NCI-H2107 (cell line): ENCODE measurements at regions not wholly inside any gene's neighbourhood (a gene's known extent, or its start where the extent isn't known, plus 50 kb on each side); places are given as distances from the start of the nearest gene placed in this dataset.
A peak's percentile ranks its signal among the peaks of the same experiment; 100 is the strongest.
"Not testable (repeated sequence)": the region's sequence is repeated elsewhere in the genome, so short reads cannot be mapped to it uniquely, and the experiment has no call there.

Source experiments
- DNase-seq: peaks from one replicate; lab custom pipeline; 2025; lab: John Stamatoyannopoulos, UW

DNA sequence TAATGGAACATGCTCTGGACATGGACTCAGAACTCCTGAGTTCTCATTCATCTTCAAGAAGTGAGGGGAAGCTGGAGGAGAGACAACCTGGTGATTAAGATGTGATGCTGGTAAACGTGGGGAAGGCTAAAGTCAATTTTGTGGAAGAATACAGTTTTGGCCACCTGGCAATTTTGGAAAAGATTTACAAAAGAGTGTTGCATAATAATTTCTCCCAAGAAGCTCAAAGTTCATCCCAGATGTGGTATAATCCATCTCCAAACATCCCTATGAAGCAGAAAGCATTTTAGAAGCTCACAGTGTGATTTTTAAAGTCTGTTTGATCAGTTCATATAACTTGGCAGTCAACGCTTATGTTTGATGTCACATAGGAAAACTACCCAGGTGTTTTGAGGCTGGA, 208.7 kb downstream of the LMX1A start:
- DNase-seq: no peak

DNA sequence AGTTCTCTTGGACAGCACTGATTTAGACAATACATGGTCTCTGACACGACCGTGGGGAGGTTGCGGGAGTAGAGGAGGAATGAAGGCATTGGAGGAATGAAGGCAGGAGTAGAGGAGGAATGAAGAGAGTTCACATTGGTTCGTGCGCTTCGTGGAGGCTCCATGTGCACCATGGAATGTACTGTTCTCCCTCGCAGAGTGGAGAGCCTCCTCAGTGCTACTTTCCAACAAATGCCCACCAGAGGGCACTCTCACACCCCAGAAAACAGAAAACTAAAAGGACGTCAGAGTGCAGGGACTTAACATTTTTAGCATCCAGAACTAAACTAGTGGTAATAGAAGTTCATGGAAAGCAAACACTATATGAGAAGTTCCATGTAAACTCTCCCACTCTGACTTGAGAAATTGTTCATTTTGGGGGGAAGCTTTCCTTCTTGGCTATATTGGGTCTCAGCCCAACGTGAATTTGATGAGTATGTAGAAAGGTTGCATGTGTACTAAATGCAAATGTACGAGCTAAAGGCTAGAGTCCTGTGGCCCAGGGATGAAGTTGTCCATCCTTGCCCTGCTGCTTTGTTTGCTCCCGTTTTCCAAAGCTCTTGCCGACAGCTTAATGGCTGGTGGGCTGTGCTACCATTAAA, 211.6 kb downstream of the LMX1A start:
- peak; percentile 32 for DNase-seq

DNA sequence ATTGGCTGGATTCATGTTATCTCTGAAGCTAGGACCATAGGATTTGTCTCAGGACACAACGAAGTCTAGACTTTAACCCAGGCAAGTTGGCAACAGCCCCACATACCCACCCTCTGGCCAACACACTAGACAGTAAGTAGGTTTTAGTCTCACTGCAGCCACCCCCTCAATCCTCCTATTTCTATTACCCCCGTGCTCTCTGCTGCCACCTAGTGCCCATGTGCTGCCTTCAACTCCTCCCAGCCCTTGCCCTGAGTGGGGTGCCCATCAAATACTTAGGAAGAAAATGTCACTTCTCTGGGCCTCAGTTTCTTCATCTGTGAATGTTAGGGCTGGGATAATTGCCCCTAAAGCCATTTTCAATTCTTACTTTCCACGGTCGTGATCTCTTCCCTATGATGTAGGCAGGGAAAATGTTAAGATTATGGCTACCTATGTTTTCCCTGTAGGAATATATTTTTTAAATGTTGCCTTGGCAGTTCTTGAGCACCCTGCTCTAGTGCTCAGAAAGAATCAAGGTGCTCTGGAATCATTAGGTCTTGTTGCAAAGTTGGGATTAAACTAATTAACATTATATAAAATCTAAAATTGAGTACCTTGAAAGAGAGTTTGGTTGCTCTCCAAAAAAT, 213.0 kb downstream of the LMX1A start:
- no peak for DNase-seq

DNA sequence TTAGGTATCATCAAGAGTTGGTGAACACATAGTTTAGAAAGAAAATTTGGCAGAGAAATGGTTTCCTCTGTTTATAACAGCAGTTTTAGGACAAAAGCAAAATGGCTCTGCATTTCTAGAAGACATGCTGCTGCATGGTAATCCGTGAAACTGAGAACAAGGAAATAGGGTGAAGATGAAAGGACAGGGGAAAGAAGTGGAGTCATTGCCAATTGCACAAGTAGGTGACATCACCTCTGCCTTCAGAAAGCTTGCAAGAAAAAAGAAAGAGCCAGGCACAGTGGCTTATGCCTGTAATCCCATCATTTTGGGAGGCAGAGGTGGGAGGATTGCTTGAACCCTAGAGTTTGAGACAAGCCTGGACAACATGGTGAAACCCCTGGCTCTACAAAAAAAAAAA, 217.6 kb downstream of the LMX1A start:
- DNase-seq: no peak

DNA sequence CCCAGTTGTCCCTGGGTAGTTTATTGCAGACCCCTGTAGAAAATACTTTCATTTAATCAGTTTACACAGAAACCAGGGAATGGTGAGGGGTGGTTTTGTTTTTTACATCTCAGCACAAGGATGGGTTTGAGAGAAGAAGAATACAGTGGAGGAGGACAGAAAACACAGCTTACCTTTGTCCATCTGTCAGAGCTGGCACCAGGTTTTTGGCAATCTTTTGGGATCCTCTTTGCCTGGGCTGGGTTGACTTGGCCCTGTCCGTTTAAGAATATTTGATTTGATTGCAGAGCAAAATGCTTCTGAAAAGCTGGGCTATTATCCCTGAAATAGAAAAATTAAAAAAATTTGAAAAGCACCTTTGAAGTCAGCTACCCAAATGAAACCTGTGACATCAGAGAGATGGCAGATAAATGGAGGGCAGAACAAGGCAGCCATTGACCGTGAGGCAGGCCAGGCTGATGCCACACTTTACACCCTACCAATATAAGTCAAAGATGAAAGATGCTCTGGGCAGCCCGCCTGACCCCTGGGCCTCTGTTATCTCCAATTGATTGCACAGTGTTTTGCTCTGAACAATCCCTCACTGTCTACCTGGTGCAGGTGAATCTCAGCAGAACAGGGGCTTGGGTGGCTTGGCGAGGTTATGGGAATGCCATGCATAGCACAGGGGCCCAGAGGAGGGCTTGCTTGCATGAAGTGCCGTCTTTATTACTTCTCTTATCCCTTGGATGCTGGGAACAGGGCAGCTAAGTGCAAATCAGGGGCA, 218.8 kb downstream of the LMX1A start:
- DNase-seq: no peak

DNA sequence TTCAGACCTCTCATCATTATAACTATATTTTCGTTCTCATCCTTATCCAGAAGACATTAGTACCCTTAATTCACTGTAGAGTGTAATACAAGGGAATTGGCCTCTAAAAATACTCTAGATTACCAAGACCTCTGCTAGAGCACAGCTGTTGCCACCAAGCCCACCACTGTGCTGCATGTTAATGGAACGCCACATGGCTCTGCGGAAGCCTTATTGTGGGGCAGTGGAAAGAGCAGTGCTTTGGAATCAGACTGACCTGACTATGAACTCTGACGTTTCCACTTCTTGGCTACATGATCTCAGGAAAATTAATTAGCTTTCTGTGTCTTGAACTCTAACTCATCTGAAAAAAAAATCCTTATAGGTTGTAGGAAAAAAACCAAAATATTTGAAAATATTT, 222.1 kb downstream of the LMX1A start:
- no peak for DNase-seq

DNA sequence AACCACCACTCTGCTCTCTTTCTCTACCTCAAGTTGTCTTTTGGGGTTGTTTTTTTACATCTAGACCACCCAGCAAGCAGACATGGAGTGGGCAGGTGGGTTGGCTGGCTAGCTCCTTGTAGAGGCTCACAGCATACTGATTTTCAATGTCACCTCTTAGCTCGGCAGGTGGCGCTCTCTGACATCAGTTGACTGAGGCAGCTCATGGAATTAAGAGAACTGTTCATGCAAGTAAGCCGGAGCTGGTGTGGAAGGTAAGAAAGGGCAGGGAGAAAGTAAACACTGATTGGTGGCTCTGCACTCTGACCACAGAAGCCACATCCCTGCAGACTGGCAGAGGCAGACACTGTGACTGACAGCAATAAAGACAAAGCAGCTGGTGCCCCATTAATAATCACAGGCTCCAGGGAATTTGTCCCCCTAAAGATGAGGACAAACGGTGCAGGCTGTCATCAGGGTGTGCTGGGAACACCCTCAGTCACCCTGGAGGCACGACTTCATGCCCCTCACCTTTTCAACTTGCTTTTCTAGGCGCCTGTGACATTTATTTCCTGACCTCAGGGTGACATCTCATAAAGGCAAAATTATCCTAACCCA, 226.8 kb downstream of the LMX1A start:
- DNase-seq: peak; percentile 83

DNA sequence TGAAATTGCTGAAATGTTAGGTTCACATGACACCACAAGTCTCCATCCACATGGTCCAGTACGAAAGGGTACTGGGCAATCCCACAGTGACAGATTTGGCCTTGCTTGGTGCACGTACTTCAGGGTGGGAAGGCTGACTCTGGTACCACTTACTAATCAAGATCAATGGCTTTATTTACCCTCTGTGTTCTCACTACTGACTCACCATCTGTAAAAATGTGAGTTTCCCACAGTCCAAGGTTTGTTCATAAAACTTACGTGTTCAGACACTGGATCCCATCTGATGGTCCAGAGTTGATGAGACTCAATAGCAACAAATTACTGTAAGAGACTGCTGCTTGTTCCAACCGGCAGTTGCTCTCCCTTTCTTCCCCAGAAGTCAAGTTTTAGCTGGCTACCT, 231.7 kb downstream of the LMX1A start:
- DNase-seq: no peak

DNA sequence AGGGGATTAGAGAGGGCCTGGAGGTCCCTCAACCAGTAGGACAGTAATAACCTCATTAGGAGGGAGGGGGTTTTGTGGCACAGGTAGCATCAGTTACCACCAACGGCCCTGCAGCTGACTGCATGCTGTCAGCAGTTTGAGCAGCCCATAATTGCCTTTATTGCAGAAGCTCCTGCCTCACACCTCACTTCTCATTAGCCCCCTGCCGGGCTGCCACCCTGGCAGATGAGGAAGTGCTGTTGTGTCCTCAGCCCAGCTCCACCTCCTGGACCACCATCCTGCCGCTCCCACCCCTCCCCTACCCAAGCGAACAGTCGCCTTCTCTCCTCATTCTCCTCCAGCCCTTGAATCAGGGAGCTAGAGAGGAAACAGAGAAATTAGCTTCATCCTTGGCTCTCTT, 237.4 kb downstream of the LMX1A start:
- no peak for DNase-seq

DNA sequence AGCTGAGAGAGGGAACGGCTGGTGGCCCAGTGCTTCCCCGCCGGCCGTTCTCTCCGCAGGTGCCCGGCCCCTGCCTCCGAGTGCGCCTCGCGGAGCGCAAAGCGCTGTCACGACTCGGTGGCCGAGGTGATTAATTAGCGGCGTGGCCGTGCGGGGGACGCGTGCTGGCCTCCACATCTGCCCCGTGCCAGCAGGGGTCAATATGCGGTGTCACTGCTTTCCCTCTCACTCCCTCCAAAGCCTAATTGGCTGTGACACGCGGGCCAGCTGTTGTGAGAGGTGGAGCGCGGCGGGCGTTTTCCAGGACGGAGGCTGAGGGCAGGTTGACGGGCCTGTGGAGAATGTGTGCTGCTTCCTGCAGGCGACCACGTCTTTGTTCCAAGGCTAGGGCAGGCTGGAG, 239.0 kb downstream of the LMX1A start:
- DNase-seq: no peak

DNA sequence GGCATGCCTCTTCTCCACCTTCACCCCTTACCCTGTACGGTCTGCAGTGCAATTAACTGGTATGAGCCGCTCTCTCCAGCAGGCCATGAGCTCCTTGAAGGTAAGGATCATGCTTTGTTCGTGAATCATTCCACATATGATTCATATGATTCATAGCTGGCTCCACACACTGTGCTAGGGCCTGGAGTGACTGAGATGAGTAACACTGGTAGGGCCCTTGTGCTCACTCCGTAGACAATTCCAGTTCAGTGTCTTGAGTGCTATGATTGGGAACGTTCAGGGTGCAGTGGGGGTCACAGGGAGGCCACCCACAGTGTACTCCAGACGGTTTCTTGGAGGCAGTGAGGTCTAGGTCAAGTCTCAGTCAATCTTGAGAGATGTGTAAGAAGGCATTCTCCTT, 239.8 kb downstream of the LMX1A start:
- no peak for DNase-seq

DNA sequence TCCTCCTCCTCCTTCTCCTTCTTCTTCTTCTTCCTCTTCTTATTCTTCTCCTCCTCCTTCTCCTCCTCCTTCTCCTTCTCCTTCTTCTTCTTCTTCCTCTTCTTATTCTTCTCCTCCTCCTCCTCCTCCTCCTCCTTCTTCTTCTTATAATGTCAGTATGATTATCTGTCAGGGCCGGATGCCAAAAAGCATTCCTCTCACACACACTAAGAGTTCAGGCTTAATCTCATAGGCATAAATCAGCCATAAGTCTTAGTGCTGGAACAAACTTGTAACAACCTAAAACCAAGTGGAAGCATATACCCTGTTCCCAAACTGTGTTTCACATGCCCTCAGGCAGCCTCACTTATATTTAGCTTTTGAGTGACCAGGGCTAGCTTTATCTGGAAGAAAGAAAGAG, 240.3 kb downstream of the LMX1A start:
- DNase-seq: no peak

DNA sequence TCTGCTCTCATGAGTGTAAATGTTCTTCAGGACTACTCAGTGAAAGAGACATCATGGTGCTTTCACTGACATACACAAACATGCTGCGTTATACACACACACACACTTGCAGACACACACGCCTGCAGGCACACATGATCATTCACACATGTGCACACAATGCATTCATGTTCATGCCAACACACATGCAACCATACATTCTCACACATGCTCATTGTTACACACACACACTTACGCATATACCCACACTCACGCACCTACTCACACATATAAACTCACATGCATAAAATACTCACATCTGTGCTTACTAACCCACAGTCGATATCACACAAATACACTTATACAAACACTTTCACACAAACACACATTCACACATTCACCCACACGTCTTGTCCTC, 241.6 kb downstream of the LMX1A start:
- DNase-seq: no peak

DNA sequence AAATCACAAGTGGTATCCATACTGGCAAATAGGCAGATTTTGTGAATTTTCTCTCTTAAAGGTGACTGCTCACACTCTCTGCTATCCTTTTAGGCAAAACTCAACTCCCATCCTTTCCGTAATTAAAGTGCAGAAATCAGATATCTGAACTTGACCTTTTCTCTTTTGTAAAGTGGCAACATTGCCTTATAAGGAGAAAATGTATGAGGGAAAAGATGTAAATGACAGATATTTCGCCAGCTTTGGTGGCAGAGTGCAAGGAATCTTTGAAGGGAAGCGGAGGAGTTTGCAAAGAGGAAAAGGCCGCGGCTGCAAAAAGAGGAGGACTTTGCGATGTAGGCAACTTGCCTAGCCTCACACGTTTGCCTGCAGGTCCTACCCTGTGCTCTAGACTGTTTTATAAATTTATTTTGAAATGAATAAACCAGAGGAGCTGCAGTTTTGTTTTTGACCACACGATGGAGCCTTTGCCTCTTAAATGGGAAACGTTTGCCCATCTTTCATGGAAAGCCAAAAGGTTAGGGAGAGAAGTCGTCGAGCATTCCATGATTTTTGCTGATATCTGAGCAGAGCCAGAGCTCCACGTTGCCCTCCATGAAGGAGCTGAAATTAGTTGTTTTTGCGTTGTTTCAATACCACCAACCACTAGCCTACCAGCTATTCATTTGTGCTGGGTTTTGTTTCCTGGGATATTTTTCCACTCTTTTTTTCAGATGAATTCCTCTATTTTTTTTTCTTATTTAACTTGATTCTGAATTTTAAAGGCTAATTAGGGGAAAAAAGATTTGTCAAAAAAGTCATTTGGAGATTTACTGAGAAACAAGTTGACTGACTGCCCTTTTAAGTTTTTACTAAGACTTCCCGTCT, 242.3 kb downstream of the LMX1A start:
- DNase-seq: peak; percentile 27

DNA sequence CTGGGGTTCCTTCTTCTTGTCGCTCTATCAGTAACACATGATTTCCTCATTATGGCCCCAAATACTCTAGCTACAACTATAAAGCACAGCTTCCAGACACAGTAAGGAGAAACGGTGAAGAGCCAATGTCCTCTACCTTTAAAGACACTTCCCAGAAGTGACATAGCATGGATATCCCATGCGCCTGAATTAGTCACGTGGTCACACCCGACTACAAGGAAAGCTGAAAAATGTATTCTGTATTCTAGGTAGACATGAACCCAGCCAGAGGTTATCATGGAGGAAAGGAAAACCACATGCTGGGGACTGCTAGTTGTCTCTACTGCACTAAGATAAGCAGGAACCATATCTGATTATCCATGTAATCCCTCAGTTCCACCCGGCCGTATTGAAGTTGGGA, 244.3 kb downstream of the LMX1A start:
- no peak for DNase-seq

DNA sequence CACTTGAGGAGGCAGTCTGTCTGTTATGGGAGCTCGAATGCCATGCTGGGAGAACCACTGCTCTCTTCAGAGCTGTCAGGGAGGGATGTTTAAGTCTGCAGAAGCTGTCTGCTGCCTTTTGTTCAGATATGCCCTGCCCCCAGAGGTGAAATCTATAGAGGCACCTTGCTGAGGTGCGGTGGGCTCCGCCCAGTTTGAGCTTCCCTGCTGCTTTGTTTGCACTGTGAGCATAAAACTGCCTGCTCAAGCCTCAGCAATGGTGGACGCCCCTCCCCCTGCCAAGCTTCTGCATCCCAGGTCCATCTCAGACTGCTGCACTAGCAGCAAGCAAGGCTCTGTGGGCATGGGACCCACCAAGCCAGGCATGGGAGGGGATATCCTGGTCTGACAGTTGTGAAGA, 247.5 kb downstream of the LMX1A start:
- no peak for DNase-seq

DNA sequence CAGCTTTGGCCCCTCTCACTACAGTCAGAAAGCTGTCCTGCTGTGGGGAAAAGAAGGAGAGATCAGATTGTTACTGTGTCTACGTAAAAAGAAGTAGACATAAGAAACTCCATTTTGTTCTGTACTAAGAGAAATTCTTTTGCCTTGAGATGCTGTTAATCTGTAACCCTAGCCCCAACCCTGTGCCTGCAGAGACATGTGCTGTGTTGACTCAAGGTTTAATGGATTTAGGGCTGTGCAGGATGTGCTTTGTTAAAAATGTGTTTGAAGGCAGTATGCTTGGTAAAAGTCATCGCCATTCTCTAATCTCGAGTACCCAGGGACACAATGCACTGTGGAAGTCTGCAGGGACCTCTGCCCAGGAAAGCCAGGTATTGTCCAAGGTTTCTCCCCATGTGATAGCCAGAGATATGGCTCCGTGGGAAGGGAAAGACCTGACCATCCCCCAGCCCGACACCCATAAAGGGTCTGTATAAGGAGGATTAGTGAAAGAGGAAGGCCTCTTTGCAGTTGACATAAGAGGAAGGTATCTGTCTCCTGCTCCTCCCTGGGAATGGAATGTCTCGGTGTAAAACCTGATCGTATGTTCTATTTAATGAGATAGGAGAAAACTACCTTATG, 263.9 kb downstream of the LMX1A start:
- not testable (repeated sequence) for DNase-seq

DNA sequence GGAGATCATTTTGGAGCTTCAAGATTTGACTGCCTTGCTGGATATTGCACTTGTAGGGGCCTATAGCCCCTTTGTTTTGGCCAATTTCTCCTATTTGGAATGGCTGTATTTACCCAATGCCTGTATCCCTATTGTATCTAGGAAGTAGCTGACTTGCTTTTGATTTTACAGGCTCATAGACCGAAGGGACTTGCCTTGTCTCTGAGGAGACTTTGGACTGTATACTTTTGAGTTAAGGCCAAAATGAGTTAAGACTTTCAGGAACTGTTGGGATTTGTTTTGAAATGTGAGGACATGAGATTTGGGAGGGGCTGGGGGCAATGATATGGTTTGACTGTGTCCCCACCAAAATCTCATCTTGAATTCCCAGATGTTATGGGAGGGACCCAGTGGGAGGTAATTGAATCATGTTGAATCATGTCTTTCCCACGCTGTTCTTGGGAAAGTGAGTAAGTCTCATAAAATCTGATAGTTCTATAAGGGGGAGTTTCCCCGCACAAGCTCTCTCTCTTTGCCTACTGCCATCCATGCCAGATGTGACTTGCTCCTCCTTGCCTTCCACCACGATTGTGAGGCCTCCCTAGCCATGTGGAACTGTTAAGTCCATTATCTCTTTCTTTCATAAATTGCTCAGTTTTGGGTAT, 276.1 kb downstream of the LMX1A start:
- DNase-seq: no peak

DNA sequence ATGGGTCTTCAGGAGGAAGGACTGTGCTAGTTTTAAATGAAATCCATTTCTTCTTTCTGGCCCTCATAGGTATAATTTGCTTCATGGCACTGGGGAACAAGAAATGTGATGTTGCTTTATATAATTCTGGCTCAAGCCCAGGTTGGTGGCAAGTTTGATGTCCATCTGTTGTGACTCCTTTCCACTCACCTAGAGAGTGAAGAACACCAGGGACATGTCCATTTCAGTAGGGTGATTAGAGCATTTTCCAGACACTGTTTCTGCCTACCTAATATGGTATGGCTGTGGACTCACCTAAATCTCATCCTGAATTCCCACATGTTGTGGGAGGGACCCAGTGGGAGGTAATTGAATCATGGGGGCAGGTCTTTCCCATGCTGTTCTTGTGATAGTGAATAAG, 278.1 kb downstream of the LMX1A start:
- no peak for DNase-seq

DNA sequence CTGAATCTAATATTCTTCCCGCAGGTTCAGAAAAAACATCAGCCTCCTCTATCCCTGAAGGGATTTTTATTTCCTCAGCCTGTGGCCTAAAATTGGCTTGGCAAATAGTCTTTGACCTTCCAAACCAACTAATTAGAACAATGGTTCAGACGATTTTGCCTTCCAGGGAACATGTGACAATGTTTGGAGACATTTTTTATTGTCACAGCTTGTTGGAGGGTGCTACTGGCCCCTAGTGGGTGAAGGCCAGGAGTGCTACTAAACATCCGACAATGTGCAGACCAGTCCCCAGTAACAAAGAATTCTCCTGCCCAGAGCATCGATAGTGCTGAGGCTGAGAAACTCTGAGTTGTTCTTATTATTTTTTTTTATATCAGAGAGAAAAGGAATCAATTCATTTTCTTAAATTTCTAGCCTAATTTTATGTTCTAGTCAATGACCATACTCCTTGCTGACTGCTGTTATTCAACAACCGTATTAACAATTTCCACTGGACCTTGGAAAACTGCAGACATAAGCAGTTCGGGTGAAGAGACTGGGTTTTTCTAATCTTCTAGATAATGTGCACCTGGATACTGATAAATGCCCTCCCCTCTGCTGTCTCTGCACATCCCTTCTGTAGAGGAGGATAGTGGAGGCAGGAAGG, 280.7 kb downstream of the LMX1A start:
- peak; percentile 11 for DNase-seq
